IMR-90 (cell line): ENCODE measurements at regions not wholly inside any gene's neighbourhood (a gene's known extent, or its start where the extent isn't known, plus 50 kb on each side); places are given as distances from the start of the nearest gene placed in this dataset.
"Not testable (repeated sequence)": the region's sequence is repeated elsewhere in the genome, so short reads cannot be mapped to it uniquely, and the experiment has no call there.

Source experiments
- RFX5 ChIP-seq: IDR thresholded peaks from 2 replicates; pipeline ENCODE4 v1.8.0; 2012; ENCODE audit warnings: low read depth, mild to moderate bottlenecking, low read length, moderate library complexity
- USF2 ChIP-seq: fragments of 150-350 bp; IDR thresholded peaks from 2 replicates; pipeline ENCODE4 v1.6.1; 2017; ENCODE audit warnings: mild to moderate bottlenecking, antibody characterized with exemption, low read length, low read depth
- TF ChIP-seq, protein P1 (sequence below): conservative IDR thresholded peaks from 2 replicates; pipeline ENCODE4 v1.5.1; 2012; ENCODE audit warnings: mild to moderate bottlenecking, low read depth, low read length, improper control_type of control experiment

- TF ChIP-seq, protein P1, sequence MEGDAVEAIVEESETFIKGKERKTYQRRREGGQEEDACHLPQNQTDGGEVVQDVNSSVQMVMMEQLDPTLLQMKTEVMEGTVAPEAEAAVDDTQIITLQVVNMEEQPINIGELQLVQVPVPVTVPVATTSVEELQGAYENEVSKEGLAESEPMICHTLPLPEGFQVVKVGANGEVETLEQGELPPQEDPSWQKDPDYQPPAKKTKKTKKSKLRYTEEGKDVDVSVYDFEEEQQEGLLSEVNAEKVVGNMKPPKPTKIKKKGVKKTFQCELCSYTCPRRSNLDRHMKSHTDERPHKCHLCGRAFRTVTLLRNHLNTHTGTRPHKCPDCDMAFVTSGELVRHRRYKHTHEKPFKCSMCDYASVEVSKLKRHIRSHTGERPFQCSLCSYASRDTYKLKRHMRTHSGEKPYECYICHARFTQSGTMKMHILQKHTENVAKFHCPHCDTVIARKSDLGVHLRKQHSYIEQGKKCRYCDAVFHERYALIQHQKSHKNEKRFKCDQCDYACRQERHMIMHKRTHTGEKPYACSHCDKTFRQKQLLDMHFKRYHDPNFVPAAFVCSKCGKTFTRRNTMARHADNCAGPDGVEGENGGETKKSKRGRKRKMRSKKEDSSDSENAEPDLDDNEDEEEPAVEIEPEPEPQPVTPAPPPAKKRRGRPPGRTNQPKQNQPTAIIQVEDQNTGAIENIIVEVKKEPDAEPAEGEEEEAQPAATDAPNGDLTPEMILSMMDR = not testable (repeated sequence)
- not testable (repeated sequence) for TF ChIP-seq RFX5, USF2
Measured at GRCh38 chr3:21966457-21966856, 215.4 kb upstream of the ZNF385D start.
